OCI-LY1 (cell line): ENCODE measurements at regions not wholly inside any gene's neighbourhood (a gene's known extent, or its start where the extent isn't known, plus 50 kb on each side); places are given as distances from the start of the nearest gene placed in this dataset.

Experiments
- EZH2 ChIP-seq: fragments of 200-600 bp; sonication (generic), shearing (Covaris generic); IDR thresholded peaks from 2 replicates; pipeline ENCODE4 v1.8.0; 2017; ENCODE audit warnings: borderline replicate concordance, mixed run types, mild to moderate bottlenecking, antibody characterized with exemption, low read length, moderate library complexity, mixed read lengths
- TF ChIP-seq, protein P1 (sequence below): fragments of 200-600 bp; sonication (generic), shearing (Covaris generic); IDR thresholded peaks from 2 replicates; pipeline ENCODE4 v1.5.1; 2017; ENCODE audit warnings: mild to moderate bottlenecking, antibody characterized with exemption, low read length, moderate library complexity, mixed read lengths

DNA sequence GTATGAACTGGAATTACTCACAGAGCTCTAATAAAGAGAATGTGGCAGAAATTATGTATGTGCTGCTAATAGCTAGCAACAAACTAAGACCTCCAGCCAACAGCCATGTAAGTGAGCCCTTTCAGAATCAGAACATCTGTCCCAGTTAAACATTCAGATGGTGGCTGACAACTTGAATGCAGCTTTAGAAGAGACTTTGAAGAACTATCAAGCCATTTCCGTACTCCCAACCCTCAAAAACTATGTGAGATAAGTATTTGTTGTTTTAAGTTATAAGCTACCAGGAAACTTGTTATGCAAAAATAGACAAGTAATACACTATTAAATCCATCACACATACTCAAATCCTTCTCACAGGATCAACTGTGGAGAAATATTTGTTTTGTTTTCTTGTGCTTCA is 205.2 kb upstream of the EDIL3 start:
- TF ChIP-seq EZH2, result no peak
- TF ChIP-seq, protein P1, sequence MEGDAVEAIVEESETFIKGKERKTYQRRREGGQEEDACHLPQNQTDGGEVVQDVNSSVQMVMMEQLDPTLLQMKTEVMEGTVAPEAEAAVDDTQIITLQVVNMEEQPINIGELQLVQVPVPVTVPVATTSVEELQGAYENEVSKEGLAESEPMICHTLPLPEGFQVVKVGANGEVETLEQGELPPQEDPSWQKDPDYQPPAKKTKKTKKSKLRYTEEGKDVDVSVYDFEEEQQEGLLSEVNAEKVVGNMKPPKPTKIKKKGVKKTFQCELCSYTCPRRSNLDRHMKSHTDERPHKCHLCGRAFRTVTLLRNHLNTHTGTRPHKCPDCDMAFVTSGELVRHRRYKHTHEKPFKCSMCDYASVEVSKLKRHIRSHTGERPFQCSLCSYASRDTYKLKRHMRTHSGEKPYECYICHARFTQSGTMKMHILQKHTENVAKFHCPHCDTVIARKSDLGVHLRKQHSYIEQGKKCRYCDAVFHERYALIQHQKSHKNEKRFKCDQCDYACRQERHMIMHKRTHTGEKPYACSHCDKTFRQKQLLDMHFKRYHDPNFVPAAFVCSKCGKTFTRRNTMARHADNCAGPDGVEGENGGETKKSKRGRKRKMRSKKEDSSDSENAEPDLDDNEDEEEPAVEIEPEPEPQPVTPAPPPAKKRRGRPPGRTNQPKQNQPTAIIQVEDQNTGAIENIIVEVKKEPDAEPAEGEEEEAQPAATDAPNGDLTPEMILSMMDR, result no peak
